DMS153 (cell line): ENCODE measurements at regions not wholly inside any gene's neighbourhood (a gene's known extent, or its start where the extent isn't known, plus 50 kb on each side); places are given as distances from the start of the nearest gene placed in this dataset.

ENCODE experiments used
- DNase-seq: peaks from one replicate; lab custom pipeline; 2025; lab: John Stamatoyannopoulos, UW

DNA sequence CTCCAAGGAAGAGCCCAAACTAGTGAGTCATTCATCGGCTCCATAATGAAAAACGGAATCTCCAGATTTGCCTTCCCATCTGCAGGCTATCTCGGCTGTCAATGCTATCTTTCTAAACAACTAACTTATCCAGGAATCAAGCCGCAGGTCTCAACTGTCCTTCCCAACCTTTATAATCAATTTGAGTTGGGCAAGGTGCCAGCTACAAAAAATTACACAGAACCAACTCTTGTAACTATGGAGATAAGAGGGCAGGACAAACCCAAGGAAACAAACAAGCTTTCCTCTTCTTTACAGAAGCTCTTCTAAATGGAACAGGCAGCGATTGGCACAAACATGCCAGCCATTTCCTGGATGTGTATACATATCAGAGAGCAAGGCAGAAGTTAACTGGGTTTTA, 61.2 kb upstream of the RAI2 start:
- DNase-seq: peak; percentile 55

DNA sequence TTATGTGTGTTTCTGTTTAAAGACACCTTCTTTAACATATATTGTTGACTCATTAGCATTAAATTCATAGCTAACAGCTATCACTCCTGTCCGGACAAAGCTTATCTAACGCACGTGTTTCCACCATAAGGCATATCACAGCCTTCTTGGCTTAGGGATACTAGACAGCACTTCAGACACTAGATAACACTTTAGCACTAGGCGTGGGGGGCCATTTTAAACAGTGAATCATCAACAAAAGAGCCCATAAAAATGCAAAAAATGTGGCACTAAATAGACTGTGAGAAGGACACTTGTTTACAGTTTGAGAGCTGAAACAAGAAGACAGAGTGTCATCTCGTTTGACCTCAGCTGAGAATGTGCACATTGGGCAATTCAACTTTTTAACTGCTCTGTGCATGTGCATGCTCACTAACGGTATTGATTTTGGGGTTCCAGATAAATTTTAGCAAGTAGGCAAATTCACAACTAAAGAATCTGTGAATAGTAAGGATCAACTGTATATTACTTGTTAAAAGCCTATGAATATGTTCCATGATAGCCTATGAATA, 58.9 kb upstream of the RAI2 start:
- DNase-seq: no peak

DNA sequence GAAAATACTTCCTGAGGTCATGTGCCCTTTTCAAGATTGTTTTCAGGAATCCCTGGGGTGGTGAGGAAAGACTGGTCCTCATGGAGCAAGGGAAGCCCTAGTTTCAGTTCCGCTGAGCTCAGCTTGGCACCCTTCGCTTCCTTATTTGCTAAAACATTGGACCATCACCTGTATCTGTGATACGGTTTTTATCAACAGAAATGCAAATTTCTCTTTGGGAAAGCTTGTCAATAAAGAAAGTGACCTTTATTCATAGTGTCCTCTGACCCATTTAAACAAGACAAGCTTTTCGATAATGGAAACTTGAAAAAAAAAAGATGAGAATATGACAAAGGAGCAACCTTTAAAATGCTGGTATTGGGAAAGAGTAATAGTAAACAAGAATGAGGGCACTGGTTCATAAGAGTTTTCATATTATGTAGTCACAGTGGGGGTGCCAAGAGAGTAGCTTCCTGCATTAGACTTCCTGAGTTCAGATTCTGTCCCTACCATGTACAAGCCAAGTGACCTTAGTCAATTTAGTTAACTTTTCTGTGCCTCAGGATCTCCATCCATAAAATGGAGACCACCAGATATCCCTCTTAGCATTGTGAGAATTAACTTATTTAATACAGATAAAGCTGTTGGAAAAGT, 57.0 kb upstream of the RAI2 start:
- DNase-seq: no peak

DNA sequence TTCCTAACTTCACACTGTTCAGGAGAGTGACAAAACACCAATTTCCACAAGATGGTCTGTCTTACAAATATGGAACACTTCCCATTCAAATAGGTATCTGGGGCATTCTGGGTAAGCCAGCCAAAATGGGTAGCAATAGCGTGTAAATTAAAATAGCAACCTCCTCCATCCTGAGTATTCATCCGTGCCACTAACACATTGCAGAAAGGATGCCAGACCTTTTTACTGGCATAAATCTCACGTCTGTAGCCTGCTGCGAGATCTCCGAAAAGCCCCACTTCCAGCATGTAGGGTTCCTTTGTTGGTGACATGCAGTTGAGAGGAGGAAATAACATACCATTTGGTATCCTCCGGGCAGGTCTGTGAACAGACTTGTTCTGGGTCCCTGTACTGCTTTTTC, 52.7 kb upstream of the RAI2 start:
- DNase-seq: no peak
